Hypothalamus (tissue), 51 donors: ENCODE measurements at regions not wholly inside any gene's neighbourhood (a gene's known extent, or its start where the extent isn't known, plus 50 kb on each side); places are given as distances from the start of the nearest gene placed in this dataset.
"Not testable (repeated sequence)": the region's sequence is repeated elsewhere in the genome, so short reads cannot be mapped to it uniquely, and the experiment has no call there.

ENCODE experiments used
- DNase-seq, 51 donors: peaks; one replicate each; lab custom pipeline; 2025; lab: John Stamatoyannopoulos, UW

DNA sequence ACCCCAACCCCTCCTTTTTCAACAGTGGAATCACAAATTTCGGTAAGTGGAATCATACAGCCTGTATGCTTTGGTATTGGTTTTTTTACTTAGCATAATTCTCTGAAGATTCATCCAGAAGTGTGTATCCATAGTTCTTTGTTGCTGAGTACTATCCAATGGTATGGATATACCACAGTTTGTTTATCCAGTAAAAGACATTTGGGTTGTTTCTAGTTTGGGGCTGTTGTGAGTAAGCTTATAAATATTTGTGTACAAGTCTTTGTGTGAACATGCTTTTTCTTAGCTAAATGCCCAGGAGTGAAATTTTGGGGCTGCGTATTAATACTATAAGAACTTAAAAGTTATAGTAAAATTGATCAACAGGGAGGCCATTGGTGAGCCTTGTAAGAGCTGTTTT, 57.5 kb upstream of the GC start:
- no peak for DNase-seq

DNA sequence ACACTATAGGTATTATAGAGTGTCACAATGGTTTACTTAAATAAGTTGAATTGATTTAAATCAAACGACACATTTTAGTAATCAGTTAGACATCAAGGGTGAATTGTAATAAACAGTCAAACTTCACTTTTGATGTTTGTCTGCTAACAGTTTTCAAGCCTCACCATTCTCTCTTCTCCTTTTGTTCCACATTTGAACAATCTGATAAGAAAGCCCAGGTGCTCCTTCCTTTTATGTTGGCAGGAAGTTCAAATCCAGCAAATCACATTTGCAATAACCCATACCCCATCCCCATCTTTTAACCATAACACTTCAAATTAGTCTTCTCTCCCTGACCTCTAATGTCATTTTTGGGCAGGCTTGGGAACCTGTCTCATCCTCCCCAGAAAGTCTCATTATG, 63.4 kb upstream of the GC start:
- no peak for DNase-seq

DNA sequence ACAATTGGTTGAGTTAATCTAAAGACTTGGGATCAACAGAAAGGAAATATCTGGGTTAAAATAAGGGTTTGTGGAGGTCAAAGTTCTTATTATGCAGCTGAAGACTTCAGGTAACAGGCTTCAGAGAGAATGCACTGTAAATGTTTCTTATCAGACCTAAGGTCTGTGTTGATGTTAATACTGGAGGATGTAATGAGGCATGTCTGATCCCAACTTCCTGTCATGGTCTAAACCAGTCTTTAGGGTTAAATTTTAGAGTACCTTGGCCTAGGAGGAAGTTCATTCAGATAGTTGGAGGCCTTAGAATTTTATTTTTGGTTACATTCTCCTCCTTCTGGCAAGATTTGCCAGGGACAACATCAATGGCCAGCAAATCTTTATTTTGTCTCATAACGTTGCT, 72.1 kb upstream of the GC start:
- DNase-seq, result no peak

DNA sequence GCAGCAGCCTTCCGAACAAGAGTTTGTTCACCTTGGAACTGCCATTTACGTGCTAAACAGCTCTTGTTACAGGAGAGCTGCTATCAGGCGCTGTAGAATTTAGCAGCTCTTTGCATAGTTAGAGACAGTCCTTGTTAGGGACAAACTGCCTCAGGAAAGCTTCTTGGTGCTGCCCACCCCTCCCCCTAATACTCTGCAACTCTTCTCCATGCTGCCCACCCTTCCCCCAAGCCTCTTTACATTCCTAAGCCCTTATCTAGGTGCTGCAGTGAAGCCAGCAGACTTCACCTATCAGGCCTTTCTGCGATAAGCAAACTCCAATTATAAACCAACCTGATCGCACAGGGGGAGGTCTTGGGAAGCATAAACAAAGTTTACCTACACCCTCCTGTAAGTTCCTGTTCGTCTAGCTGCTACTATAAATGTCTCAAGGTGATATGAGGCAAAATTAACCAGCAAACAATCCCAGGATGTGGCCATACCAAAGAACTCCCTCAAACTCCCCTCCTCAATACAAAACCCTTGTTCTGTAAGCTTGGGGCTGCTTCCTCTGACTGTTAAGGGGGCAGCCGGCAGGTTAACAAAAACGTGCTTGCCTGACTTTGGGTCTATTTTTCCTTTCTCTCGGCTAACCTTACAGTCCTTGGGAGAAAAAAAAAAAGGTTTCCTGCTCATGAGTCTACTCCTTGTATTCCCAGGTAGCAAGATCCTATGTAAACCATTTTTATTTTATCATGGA, 74.0 kb upstream of the GC start:
- no peak for DNase-seq

DNA sequence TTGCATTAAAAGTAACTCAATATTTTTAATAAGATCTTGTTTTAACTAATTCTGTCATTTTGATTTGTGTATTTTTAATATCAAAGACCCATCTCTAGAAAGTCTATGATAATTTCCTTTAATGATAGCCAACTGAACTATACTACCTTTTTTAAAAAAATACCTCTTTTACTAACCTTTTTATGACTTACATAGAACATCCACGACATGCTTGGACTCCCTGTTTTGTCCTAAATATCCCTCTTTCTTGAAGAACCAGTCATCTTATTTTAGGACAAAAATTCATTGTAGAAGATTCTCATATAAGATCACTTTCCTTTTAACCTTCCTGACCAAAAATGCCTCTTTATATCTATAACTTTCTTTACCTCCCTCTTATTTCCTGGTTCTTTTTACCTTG, 76.8 kb upstream of the GC start:
- no peak for DNase-seq

DNA sequence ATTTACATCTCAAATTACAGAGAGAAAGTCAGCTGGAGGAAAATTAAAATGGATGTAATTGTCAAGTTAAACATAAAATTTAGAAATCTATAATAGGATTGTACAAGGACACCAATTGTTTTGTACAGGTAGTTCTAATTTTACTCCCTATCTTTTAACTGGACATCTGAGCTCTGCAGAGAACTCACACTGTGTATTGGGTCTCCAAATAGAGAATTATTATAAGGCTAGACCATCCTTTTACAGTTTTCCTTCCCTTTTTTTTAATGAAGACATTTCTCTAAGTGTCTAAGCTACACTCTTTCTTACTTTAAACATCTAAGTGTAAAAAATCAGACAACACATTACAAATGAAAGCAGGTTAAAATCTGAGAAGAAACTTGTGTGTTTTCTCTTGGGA, 78.4 kb upstream of the GC start:
- DNase-seq, result no peak

DNA sequence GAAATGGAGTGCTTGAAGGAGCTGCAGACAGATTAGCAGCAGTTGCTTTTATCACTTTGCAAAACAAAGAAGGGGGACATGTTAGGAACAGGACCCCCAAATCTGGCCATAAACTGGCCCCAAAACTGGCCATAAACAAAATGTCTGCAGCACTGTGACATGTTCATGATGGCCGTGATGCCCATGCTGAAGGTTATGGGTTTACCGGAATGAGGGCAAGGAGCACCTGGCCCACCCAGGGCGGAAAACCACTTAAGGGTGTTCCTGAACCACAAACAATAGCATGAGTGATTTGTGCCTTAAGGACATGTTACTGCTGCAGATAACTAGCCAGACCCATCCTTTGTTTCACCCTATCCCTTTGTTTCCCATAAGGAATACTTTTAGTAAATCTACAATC, 79.6 kb upstream of the GC start:
- no peak for DNase-seq

DNA sequence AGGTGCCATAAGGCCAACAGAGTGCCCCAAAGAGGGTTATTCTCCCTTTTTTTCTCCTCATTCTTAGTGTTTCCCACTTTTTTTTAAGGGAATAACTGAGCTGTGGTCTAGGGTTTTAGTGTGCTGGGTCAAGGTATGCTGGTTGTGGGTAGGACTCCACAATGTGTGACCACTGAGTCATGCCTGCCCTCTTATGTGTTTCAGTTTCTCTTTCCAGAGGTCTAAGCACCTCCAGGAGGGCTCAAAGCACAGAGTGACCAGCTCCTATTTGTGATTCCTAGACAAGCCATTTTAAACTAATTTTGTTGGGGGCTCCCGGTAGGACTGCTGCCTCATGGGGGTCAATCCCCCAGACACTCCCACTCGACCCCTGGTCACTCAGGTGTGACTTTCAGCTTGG, 80.5 kb upstream of the GC start:
- DNase-seq, result no peak

DNA sequence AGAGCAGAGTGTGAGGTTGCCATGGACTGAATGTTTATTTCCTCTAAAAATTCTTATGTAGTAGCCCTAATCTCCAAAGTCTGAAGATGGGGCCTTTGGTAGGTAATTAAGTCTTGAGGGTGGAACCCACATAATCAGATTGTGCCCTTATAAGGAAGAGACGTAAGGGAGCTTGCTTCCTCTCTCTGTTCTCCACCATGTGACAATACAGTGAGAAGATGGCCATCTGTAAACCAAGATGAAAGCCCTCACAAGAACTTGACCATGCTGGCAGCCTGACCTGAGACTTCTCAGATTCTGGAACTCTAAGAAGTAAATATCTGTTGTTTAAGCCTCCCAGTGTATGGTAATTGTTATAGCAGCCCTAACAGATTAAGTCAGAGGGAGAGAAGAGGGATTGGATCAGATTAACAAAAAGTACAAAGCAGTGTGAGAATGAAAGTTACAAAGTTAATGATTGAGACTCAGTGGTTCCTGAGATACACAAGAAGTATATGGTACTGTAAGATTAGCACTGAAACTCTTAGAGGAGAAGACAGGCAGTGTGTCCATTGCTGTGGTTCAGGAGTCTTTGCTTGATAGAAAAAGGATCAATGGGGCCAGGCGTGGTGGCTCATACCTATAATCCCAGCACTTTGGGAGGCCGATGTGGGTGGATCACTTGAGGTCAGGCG, 82.5 kb upstream of the GC start:
- DNase-seq, result no peak

DNA sequence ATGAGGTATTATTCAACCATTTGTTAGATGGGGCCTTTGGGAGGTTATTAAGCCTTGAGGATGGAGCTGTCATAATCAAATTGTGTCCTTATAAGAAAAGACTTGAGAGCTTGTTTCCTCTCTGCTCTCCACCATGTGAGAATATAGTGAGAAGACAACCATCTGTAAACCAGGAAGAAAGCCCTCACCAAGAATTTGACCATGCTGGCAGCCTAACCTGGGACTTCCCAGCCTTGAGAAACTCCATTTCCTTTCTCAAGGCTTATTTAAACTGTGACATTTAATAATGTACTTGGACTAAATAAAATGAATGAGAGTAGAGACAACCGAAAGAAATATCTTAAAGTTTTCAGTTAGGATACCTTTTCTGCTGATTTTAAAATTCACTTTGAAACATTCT, 83.7 kb upstream of the GC start:
- DNase-seq, result no peak

DNA sequence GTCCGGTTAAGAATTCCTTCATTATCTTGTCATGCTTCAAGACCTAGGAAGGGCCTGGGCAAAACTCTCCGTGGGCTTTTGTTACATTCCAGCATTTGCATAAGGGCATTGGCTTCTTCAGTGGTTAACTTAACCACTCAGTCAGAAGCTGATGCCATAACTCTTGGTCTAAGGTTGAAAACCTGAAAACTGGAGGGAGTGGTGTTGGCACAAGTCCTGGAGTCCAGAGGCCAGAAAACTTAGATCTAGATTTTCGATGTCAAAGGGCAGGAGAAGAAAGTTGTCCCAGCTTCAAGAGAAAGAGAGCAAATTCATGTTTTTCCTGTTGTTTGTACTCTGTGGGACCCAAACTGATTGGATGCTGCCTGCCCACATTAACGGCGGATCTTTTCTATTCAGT, 86.6 kb upstream of the GC start:
- no peak for DNase-seq

DNA sequence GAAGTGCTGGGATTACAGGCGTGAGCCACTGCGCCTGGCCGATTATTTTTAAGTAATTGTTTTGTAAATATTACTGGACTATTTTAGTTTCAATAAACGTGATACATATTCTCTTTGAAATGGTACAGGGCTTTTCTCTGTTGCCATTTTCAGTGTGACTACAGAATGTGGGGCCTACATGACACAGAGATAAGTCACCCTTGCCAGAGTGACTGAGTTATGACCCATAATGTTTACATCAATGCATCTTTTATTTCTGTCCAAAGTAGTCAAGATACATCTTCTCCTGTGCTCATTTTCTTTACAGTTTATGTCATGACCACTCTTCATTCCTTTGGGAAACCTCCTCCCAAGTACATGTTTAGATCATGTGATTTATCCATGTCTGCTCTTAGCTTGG, 88.3 kb upstream of the GC start:
- DNase-seq, result no peak

DNA sequence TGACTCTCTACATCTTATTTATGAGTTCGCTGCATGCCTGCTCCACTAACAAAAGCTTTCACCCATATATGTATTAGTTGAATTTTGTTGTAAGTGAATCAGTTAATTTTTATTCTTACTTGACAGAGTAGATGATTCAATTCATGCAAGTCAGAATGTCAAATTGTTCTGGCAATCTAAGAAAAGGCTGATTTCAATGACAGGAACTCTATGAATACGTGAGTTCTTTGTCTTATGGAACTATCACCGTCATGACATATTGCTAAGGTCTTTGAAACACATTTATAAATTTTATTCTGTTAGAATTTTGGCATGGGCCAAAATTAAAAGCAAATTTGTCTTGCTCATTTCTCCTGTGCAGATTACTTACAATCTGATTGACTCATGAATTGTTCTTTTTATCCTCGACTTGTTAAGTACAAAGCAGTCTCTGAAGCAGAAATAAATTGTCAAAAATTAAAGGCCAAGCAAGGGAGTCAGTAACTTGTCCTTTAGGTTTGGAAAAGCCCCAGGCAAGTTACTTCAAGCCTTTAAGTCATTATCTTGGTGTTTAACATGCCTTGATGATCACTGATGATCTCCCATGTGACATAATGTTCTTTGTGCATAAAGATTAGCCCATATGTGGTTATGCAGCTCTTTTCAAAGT, 89.0 kb upstream of the GC start:
- peak in 1 of 51 donors; percentile 10 for DNase-seq

DNA sequence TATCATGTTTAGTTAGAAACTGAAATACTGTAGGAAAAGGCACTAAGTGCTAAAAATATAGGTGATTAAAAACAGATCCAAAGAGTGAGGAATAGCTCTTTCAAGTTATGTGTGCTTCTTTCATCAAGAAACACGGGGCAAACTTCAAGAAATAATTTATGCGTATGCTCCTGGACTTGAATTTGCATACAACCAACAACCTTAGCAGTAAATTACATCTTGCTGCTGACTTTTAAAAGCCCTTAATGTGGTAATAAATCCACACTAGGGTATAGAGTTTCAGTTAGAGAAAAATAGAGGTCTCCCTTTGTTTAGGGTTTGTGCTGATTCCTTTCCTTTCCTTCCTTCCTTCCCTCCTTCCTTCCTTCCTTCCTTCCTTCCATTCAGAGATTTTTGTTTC, 94.5 kb upstream of the GC start:
- DNase-seq, result no peak

DNA sequence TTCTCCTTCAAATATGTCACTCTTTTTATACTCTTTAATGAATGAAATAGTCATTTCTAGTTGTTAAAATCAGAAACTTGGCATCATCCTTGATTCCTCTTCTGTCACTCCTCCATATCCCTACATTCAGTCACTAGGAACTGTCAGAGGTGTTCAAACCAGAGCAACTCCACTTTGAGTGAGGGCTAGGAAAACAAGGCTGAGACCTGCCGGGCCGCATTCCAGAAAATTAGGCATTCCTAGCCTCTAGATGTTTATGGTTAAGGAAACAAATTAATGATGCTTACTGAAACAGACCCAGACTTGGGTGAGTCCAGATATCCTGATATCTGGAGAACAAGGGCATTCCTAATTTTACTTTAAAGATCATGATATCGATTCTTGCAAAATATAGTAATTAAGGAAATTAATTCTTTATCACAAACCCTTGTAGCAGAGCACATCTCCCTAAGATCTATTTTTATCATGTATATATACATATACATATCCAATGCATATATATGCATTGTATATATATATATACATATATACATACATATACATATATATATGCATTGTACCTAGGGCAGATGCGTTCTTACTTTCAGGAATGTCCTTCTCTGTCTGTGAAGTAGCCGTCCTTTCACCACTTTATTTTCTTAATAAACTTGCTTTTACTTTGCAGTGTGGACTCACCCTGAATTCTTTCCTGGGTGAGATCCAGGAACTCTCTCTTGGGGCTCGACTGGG, 98.4 kb upstream of the GC start:
- DNase-seq, result no peak

DNA sequence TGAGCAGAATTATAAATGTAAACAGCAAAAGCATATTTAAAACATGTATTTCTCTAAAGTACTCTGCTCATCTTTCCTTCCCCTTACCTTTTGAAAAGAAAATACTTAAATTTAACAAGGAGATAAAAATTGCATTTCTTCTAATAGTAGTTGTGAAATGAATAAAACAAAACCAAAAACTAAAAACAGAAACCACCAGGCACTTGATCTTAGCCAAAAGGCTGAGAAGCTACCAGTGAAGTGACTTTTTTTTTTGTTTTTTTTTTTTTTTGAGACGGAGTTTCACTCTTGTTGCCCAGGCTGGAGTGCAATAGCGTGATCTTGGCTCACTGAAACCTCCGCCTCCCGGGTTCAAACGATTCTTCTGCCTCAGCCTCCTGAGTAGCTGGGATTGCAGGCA, 116.5 kb upstream of the GC start:
- DNase-seq, result not testable (repeated sequence)

DNA sequence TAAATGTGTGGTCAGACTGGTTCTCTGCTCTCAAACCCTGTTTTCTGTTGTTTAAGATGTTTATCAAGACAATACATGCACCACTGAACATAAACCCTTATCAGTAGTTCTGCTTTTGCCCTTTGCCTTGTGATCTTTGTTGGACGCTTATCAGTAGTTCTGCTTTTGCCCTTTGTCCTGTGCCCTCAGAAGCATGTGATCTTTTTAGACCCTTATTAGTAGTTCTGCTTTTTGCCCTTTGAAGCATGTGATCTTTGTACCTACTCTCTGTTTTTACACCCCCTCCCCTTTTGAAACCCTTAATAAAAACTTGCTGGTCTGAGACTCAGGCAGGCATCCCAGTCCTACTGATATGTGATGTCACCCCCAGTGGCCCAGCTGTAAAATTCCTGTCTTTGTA, 121.7 kb upstream of the GC start:
- not testable (repeated sequence) for DNase-seq

DNA sequence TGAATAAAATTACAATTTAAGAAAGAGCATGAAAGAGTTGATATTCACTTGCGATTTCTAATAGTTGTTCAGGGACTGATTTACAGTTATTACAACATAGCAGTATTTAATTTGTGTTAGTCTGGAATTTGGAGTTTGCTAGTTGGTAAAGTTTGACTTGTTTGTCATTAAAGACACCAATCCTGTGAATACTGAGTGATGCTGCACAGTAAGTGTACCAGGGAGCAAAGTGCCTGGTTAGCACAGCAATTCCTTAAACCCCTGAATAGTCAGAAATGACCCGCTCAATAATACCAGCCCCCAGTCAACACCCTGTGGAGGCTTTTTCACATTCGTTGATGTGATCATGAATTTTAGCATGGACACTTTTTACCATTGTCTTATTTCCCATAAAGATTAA, 122.2 kb upstream of the GC start:
- no peak for DNase-seq

DNA sequence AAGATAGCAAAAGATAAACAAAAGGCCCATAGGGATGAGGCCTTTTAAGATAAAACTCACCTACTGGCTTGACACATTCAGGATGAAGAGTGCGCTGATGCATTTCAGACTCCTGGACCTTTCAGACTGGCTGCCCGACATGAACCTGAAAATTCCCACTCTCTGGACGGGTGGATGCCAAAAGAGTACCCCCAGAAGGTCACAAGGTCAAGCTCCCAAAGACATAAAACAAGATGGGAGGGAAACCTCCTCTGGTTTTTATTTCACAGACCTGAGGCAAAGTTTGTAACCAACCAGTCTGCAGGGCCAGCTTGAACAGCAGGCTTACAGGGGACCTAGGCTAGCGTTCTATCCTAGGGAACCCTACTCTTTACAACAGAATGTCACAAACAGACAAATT, 123.2 kb upstream of the GC start:
- DNase-seq, result no peak

DNA sequence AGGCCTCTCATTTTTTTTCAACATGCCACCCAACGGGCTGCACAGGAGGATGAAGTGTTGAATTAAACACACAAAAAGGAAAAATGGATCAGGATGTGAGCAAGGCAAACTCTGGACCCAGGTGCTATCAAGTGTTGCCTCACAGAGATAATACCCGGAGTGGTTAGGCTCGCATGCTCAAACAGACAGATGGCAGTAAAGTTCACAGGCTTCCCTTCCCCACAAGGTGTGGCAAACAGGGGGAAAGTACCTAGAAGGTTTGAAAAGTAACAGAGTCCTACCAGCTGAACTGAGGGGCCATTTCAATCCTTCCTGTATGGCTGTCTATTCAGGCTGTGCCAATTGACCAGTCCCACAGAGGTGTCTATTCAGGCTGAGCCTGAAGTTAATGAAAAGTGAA, 123.9 kb upstream of the GC start:
- no peak for DNase-seq

DNA sequence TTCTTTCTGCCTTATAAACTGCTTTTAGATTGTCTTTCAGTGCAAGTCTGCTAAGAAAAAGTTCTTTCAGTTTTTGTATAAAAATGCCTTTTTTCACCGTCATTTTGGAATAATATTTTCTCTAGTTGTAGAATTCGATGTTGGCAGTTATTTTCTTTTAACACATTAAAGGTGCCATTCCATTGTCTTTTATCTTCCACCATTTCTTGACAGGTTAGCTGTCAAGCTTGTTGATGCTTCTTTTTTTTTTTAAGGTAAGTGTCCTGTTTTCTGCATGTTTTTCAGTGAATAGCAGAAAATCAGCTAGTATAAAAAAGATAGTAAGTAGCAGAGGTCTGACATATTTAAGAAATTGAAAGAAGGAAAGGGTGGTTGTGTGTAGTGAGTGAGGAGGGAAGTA, 118.5 kb upstream of the NPFFR2 start:
- DNase-seq, result no peak

DNA sequence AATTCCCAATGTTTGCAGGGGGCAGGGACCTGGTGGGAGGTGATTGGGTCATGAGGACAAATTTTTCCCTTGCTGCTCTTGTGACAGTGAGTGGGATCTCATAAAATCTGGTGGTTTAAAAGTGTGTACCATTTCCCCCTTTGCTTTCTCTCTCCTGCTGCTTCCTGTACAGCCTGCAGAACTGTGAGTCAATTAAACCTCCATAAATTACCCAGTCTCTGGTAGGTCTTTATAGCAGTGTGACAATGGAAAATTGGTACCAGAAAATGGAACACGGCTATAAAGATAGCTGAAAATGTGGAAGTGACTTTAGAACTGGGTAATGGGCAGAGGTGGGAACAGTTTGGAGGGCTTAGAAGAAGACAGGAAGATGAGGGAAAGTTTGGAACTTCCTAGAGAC, 108.7 kb upstream of the NPFFR2 start:
- DNase-seq, result no peak
